HG03520 (cell line): ENCODE measurements at regions not wholly inside any gene's neighbourhood (a gene's known extent, or its start where the extent isn't known, plus 50 kb on each side); places are given as distances from the start of the nearest gene placed in this dataset.
"Not testable (repeated sequence)": the region's sequence is repeated elsewhere in the genome, so short reads cannot be mapped to it uniquely, and the experiment has no call there.

ENCODE experiments used
- ATAC-seq: cut with Tn5 transposase; IDR thresholded peaks from one replicate; pipeline ENCODE4 v1.9.1; 2021; ENCODE audit warnings: mild to moderate bottlenecking, moderate library complexity; ENCODE audit not compliant: unreplicated experiment

DNA sequence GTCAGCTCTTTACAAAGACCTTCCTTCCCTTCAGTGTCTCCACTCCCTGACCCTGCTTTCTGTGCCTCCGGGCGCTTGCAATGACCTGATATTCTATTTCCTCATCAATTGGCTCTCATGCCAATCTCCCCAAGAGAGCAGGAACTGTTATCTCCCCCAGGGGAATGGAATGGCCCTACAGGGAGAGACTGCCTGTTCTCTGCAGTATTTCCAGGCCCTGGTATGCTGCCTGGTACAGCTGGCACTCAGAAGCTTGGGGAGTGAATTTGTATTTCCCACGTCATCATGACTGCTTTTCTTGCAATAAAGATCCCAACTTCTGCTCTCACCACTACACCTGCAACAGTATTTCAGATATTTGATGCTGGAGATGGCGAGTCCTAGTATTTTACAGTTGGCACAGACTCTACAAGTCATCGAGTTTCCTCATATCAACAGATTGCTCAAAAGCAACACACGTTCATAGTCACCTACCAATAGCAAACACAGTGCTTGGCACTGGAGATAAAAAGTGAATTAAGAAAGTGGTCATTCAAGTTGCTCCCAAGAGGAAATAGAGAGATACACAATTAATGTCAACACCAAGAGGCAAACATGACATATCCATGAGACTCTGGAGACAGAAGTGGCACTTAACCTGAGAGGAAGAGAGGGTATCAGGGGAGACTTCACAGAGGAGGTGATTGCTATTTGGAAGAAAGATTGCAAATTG lies 90.5 kb upstream of the EGFL6 start:
- no peak for ATAC-seq

DNA sequence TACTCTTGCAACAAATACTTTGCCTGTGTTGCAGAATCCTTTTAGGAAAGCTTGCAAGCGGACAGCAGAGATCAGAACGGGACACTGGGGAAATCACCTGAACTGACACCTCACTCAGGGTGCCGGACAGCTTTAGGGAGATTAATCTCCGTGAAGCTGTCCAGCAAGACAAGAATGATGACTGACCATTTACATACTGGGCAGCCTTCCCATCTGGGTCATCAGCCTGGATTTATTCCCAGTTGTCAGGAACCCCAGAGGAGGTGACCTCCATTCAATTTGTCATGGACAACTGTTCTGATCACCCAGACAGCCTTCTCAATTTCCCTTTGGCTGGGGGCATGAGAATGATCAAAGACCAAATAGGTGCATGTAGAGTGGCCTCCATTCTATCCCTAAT lies 93.0 kb upstream of the EGFL6 start:
- no peak for ATAC-seq

DNA sequence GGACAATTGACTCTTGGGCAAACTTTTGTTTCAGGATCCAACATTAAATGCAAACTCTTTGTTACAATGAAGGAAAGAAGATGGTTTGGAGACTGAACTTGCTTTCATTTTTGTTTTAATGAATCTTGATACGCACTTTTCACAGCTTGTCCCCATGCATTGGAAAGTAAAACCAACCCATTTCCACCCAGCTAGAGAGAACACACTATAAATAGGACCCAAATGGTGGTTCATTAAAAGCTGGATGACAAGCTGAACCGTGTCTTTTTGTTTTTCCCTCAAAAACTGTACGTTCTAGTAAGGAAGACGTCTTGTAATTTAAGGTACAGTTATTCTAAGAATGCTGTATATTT lies 95.3 kb upstream of the EGFL6 start:
- peak; percentile 30 for ATAC-seq

DNA sequence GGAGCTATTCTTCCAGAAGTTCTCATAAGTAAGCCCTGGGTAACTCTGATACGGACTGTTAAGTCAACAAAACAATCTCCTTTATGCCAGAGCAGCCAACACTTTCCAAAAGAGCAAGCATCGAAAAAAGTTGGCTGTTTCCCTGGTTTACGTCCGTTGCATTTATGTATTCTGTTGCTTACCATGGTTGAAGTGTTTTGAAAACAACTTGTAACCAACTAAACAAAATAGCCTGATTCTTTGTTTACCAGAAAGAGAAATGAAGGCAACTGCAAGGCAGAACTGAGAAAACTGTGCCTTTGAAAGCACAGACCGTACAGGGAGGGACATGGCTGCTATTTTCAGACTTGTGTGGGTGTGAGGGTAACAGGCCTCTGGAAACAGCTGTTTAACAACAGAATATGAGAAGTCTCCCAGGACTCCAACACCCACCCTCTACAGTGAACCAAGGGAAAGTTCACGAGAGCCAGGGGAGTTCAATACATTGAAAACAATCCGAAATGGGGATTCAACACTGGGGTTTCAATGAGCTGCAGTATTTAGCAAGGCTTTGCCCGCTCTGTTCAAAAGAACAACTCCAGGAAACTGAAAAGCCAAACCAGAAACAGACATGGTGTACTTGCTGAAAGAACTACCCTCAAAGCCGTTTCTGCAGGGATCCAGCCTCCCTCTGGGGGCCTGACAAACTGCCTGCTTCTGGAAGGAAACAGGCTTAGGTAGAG lies 95.8 kb upstream of the EGFL6 start:
- peak; percentile 85 for ATAC-seq

DNA sequence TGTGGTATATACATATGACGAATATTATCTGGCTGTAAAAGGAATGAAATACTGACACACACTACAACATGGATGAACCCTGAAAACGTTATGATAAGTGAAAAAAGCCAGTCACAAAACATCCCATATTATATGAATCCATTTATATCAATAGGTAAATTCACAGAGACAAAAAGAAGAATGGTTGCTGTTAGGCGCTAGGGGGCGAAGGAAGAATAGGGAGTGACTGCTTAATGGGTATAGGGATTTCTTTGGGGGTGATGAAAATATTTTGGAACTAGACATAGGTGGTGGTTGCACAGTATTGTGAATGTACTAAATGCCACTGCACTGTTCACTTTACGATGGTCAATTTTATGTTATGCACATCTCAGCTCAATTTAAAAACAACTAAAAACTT lies 96.4 kb upstream of the EGFL6 start:
- ATAC-seq: no peak

DNA sequence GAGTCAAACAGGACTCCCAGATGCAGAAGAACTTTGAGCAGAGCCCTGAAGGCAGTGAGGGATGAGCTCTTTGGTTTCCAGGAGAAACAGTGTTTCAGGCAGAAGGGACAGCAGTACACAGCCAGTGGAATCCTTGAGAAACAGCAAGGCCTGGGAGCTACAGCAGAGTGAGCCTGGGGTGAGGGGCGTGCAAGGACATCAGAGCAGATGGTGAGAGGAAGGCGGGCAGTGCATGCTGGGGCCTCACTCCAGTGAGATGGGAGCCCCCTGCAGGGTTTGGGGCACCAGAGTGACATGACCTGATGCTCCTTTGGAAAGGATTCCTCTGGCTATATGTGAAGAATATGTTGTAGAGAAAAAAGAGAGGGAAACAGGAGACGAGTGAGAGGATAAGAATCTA lies 98.1 kb upstream of the EGFL6 start:
- ATAC-seq: no peak

DNA sequence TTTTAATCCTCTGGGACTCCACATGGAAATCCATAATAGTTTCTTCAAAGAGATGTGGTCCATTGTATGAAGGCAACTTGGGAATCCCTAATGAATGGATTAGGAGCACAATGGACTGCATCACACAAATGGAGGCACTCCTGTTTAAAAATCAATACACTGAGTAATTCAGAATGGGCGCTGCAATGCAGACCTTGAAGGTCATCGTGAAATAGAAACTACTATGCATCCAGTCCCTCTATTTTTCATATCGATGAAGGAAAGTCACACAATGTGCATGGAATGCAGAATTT lies 98.8 kb upstream of the EGFL6 start:
- ATAC-seq: no peak

DNA sequence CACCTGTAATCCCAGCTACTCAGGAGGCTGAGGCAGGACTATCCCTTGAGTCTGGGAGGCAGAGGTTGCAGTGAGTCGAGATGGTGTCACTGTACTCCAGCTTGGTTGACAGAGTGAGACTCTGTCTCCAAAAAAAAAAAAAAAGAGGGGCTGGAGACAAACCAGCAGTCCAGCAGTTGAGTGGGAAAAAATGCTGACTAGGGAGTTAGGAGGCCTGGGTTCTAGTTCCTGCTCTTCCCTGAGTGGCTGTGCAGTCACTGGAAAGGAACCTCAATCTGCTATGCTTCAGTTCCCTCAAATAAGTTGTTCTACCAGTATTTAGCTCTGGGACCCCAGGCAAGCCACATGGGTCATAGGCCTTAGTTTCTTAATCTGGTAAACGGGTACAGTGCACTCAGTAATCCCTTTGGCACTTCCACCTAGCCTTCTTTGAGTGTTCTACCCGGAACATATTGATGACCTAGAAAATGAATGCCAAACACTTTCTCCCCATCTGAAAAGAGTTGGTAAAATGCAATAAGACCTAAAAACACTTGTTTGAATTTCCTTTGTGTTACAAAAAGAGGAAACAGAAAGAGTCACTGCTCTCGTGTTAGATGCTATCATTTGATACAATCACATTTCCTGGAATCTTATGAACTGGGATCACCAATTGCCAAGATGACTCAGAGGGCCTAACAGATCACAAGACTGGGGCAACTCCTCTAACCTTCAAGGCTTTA lies 99.3 kb upstream of the EGFL6 start:
- ATAC-seq: no peak

DNA sequence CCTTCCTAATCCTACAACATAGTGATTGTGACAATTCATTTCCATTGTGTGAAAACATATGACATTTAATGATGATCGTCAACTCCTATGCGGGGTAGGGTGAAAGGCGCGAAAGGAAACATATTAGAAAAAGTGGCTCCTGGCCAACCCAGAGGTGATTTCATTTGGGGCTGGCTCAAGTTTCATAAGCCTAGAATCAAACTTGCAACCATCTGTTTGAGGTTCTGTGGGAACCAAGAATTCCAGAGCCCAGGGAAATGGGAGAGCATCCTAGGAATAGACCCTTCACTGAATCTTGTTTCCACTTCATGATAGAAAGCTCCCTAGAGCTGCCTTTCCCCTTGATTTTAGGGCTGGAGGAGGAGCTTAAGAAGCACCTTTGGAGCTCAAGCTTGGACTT lies 101.3 kb upstream of the EGFL6 start:
- no peak for ATAC-seq

DNA sequence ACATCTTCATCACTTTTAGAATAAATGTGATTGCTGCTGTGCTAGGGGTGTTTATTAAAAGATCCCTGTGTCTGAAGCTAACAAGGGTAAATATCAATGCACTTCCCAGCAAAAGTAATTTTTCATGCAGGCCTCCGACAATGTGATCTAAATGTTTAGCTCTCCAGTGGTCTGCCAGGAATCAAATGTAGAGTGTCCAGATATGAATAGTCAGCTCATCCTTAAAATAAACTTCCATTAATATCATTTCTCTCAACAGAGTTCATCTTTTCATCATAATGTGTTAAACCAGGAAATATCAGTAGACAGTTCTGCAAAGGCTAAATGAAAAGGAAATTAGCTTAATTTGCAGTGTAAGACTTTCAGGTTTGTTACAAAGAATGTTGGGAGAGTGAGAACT lies 102.2 kb upstream of the EGFL6 start:
- no peak for ATAC-seq

DNA sequence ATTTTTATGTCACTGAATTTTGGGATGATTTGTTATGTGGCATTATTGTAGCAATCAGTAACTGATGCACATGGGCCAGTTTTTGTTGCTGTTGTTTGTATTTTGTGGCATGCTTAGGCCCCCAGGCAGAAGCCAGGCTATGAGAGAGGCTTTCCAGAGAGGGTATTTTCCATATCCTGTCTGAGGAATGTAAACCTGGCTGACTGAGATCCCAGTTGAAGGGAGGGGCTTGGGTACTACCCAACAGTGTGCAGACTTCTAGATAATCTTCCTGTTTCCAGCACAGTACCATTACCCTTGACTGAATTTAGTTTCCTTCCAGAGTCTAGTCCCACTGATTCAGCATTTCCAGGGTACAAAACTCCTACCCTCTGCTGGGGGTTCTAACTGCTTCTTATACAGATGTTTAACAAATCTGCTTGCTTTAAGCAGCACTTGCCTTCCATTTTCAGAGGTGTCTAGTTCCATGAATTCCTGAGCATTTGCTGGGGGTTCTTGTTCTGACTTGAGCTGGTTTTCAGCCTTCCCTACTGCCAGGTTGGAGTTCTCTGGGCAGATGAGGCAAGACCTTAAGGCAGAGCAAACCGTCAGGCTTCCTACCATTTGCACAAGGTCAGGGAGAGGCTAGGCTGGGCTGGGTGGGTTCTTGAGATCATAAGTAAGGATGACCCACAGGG lies 104.7 kb upstream of the EGFL6 start:
- no peak for ATAC-seq

DNA sequence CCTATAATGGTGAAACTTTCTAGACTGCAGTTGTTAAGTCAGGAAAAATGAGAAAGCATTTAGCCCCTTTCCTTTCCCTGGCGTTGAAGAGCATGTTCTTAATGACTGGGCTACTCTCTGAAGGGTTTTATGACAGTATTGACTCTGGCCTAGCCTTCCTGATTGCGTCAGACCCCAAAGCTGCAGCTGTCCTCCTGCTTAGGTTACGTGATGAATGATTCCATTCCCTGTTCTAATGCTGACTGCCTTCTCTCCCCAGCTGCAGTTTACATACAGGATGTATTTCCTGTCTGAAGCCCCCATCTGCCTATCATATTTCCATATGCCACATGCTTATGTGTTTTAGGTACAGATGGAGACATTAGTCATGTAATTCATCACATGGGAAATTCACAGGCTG lies 105.8 kb upstream of the EGFL6 start:
- ATAC-seq: no peak

DNA sequence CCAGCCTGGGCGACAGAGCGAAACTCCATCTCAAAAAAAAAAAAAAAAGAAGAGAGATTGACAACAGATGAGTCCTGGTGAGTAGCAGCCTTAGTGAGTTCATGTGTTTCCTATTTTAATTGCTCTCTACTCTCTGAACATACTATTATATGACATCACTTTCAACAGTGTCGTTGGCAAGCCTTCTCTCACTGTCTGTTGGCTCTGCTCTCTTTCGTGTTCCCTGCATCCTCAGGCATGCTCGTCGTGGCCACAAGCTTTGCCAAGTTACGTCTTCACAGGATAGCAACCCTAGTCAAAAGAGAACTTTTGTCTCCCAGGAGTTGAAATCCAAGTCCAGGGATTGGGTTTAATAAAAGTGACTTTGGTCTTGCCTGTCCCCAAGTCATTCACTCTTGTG lies 117.1 kb upstream of the EGFL6 start:
- no peak for ATAC-seq

DNA sequence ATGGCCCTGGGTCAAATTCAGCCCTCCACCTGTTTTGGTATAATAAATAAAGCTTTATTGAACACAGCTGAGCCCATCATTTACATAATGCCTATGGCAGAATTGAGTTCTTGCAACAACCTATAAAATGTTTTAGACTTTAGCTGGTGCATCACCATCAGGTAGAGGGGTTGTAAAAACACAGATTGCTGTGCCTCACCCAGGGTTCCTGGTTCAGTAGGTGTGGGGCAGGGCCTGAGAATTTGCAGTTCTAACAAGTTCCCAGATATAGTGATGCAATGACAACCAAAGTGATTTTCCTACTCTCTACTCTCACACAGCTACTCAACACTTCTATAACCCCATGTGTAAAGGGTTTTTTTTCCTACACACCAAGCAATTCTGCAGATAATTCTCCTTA lies 120.0 kb upstream of the EGFL6 start:
- ATAC-seq: no peak

DNA sequence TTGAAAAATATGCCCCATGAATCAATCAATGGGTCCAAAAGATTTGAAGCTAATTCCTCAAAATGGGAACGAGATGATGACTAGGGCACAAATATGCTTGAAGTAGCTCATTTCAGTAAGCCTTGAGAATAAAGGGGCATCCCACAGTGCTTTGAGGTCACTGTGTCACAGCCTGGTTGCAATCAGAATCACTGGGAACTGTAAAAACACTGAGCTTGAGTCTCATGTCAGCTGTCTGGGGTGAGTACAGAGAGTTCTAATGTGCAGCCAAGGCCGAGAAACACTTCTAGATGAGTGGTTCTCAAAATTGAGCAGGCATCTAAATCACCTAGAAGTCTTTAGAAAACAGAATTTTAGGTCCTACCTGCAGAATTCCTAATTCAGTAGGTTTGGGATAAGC lies 120.5 kb upstream of the EGFL6 start:
- no peak for ATAC-seq

DNA sequence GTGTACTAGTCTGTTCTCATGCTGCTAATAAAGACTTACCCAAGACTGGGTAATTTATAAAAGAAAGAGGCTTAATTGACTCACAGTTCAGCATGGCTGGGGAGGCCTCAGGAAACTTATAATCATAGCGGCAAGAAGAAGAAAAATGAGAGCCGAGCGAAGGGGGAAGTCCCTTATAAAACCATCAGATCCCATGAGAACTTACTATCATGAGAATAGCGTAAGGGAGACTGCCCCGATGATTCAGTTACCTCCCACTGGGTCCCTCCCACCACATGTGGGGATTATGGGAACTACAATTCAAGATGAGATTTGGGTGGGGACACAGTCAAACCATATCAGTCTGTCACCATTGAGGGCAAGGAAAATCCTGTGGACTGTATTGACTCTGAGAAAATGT lies 121.8 kb upstream of the ATXN3L start:
- not testable (repeated sequence) for ATAC-seq

DNA sequence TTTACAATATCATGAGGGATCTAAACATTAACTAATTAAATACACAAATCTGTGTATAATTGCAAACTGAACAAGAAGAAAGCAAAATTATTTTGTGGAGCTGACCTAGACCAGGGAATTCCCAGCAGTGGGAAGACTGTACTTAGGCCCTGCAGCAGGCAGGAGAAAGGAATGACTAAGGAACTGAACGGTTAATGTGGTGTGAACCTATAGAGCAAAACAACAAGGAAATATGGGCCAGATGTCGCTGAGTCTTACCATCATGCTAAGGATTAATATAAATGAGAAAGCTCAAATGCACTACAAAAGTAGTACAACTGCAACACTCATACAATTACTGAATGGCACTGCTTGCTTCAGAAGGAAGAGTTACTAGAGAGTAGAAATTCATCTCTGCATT lies 120.3 kb upstream of the ATXN3L start:
- ATAC-seq: no peak

DNA sequence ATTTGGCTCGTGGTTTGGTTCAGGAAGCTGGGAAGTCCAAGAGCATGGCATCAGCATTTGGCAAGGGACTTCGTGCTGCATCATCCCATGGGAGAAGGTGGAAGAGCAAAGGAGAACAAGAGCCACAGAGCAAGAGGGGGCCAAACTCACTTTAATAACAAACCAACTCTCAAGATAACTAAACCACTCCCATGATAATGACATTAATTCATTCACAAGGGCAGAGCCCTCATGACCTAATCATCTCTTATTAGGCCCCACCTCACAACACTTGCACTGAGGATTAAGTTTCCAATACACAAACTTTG lies 113.4 kb upstream of the ATXN3L start:
- no peak for ATAC-seq

DNA sequence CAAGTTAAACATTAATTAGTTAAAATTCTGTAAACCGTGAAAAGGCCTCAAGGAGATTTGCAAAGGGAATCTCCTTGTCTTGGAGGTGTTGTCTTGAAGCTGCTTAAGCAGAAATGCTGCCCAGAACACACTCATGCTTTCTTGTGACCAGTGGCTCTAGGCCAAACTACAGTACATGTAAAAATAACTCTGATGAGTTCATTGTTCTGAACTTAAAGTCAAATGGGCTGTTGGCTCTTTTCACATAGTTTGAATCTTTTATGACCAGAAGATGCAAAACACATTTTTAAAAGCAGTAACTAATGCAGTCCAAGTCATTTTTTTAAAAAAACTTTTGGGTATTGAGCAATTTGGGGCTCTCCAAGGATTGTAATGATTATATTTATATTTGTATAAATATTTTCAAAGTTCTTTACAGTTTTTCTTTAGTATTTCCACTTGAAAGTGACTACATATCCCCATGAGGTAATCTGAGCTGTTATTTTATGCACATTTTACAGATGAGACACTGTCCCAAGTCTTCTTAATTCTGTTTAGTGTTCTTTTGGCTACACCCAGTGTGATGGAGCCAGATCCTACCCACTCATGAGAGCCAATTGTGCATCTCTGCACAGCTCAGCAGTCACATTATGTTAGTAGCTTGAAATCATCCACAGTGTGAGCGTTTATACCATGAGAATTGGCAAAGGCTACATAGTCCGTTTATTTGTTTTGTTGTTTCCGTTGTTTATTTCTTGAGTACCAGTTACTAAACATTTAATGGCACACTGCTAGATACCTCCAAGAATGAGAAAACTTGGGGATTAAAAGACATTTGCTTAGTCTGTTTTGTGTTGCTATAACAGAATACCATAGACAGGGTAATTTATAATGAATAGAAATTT lies 112.8 kb upstream of the ATXN3L start:
- ATAC-seq: no peak

DNA sequence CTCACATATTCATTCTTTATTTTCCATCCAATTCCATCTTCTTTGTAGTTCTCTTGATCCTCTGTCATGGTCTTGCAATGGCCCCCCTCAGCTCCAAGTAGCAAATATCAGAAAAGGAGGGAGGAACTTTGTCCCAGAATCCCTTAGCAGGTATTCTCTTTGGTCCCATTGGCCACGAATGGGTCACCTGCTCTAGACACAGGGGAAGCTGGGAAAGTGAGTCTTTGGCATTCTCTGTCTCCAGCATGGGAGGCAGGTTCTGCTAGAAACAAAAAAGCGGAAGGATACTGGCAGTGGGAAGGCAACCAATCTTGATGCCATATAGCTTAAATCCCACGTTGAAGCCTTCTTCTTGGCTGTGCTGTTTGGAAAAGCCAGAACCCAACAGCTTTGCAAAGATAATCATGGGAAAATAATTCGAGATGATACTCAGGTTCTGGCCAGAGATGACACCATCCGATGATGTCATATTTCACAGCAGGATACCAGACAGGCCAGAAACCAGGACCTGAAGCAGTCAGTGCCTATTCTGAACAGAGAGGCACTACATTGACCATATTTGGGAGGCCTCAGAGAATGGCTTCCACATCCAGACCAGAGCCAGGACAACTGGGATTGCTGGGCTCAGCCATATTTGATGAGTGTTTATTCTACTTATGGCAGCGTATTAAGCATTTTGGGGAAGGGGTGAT lies 110.4 kb upstream of the ATXN3L start:
- no peak for ATAC-seq
